HG02970 (cell line): ENCODE measurements at regions not wholly inside any gene's neighbourhood (a gene's known extent, or its start where the extent isn't known, plus 50 kb on each side); places are given as distances from the start of the nearest gene placed in this dataset.

Source experiments
- ATAC-seq: cut with Tn5 transposase; IDR thresholded peaks from one replicate; pipeline ENCODE4 v1.9.1; 2021; ENCODE audit warnings: mild to moderate bottlenecking, moderate library complexity, moderate number of reproducible peaks; ENCODE audit not compliant: unreplicated experiment, low FRiP score

DNA sequence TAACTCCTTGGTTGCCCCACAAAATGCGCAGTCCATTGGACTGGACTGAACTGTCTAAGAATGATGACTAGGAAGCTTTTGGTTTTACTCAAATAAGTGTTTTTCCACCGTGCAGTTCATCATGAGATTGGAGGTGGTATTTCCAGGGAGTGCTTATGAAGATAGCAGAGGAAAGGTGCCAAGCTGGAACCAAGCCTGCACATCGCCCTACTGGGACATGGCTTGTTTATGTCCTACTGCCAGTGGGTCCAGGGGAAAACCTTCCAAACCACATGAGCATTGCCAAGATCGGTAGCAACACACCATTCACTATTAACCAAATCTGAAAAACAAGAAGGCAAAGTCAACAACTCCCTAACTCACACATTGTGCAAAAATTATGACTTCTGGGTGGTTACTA, 54.7 kb upstream of the DSCAM start:
- no peak for ATAC-seq

DNA sequence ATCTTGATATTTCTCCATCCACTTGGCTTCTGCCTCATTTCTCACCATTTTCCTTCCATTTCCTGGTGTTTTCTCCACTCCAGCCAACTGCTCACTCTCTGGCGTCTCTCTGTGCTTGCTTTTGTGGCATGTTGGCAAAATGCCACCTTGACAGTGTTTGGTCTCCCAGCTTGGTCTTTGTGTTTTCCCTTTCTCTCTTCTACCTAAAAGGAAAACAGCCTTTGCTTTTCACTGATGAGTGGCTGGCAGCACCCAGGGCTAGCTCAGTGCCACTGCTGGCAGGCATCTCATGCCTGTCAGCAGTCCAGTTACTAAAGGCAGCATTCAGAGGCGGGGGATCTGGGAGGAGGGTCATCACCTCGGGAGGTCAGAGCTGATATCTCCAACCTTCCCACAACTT, 55.3 kb upstream of the DSCAM start:
- no peak for ATAC-seq

DNA sequence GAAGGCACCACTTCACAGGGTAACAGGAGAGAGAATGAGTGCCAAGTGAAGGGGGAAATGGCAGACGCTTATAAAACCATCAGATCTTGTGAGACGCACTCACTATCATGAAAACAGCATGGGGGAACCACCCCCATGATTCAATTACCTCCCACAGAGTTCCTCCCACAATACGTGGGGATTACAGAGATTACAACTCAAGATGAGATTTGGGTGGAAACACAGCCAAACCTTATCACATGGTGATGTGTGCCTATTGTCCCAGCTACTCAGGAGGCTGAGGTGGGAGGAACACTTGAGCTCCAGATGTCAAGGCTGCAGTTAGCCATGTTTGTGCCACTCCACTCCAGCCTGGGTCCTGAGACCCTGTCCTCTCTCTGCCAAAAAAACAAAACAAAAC, 56.0 kb upstream of the DSCAM start:
- ATAC-seq: no peak

DNA sequence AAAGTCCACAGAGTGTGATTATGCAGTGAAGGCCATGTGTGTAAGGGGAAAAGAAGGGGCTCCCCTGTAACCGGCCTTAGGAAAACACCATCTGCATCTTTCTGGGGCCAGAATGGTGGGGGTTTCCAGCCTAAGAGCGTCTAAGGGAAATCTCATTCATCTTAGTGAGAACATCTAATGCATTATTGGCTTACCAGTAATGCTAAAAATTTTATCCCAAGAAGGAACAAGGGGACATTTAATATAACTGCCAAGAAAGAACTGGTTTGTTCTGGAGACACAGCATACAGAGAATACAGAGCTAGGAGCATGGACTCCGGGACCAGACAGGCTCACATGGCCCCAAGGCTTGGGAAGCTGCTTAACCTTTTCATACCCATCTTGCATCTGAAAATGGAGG, 58.3 kb upstream of the DSCAM start:
- no peak for ATAC-seq

DNA sequence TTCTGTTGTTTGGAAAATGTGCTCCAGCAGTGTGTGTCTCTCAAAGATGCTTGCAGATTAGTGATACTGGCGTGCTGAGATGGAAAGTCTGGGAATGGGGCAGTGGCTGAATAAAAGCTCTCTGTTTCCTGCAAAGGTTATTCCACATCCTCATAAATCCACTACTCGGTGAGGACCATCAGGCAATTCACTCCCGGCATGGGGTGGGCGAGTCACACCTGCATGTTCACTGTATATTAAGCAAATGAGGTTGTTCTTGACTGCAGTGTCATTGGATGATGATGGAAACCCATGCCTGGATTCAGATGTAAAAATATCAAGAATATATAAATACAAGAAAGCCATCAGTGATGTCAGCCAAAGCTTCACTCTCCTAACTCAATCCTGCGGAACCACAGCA, 65.4 kb upstream of the DSCAM start:
- ATAC-seq: no peak

DNA sequence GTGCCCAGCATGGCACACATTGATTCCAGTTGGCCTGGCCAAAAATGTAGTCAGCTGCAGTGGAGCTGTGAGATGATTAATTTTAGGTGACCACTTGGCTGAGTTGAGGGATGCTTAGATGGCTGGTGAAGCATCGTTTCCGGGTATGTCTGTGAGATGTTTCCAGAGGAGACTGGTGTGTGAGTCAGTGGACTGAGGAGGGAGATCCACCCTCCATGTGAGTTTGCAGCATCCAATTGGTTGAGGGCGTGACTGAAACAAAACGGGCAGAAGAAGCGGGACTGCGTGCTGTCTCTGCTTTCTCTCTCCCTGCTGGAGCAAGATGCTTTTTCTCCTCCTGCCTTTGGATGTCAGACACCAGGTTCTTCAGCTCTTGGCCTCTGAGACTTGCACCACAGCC, 68.2 kb upstream of the DSCAM start:
- no peak for ATAC-seq

DNA sequence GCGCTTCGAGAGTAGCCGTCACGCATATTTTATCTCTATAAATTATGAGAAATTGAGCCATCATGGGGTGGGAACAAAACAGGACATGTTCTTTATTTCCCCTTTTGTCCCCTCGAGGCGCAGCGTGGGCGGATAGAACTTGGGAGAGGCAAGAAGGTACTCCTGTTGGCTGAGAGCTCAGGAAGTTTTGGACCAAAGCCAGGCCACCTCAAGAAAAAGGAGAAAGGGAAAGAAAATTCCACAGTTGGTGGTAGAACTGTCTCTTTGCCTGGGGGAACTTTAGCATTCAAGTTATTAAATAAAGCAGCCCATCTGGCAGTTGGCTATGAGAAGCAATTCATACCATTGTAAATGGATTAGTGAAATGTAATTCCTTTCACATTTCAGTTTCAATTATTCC, 76.4 kb upstream of the DSCAM start:
- ATAC-seq: no peak

DNA sequence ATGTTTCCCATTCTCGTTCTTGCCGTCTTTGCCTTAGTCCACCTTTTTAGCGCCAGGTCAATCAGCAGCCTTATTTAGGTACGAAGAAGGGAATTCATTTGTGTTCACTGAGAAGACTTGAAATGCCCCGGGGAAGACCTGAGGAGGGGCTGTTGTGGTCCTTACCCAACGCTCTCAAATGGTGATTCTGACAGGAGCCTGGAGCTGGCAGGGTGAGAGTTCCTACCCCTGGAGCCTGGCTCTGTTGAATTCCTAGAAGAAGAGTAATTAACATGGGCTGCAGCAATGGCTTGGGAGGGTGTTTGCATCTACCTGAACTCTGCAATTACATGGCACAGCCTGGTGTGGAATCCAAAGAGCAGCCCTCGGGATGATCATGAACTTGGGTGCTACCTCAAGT, 76.9 kb upstream of the DSCAM start:
- no peak for ATAC-seq

DNA sequence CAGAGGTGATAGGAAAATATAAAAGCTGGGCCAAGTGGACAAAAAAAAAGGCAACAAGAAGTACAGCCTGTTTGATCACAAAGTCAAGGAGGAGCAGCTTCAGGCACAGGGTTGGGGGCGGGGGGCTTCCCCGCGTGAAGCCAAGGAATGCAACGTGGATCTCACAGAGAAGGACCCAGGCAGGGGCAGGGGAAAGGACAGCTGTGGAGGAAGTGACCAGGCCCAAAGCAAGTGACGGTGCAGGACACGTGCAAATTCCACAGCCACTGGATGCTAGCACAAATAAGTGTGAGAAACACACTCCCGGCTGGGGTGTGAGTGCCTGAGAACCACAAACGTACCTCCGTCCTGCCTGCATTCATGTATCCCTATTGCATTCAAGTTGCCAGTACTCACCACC, 77.7 kb upstream of the DSCAM start:
- ATAC-seq: no peak

DNA sequence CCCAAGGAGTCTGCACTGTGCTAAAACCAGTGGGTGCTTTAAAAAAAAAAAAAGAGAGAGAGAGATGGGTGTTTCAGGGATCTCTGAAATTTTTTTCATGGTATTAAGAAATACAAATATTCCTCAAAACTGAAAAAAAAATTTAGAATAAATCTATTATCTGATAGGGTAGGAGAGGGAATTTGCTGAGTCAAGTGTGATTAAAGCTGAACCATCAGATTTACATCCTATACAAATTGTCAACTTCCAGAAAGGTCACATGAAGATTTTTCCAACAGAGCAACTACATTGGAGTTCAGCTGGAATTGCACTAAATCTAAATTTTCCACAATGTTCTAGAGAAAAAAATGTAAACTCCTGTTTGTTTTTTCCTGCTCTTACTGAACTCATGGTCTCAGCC, 79.3 kb upstream of the DSCAM start:
- no peak for ATAC-seq

DNA sequence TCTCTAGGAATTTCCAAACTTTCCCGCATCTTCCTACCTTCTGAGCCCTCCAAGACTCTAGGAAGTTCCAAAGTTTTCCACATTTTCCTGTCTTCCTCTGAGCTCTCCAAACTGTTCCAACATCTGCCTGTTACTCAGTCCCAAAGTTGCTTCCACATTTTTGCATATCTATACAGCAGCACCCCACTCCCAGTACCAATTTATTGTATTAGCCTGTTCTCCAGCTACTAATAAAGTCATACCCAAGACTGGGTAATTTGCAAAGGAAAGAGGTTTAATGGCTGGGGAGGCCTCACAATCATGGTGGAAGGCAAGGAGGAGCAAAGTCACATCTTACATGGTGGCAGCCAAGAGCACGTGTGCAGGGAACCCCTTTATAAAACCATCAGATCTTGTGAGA, 82.9 kb upstream of the DSCAM start:
- no peak for ATAC-seq

DNA sequence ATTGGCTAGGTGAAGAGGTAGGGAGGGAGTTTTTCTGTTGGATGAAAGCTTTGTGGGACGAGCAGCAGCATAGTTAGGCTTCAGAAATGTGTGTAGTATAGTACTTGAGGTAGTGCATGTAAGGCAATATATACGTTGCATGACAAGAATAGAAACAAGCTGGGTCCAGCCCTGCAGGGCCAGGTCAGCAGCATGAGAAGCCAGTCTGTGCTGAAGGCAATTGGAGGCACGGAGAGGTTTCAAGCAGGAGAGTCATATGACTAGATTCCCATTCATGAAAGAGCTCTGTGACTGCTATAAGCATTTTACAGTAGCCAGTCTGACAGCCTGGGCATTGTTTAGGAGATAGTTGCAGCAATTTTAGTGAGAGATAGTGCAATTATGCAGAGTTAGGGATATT, 84.2 kb upstream of the DSCAM start:
- no peak for ATAC-seq

DNA sequence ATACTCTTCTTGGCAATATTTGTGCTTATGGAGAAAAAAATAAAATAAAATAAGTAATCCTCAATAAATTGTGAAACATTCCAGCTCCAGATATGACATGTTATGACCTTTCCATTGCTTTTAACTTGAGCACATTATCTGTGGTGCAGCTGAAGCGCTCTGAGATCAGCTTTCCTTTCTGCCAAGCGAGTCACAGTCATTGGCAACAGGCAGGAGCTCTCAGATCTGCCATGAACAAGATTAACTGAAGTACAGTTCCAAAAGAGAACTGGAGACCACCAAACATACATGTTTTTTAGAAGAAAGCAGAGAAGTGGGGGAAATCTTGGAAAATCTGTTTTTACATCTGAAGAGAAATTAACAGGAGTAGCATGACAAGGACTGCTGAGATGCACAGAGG, 89.2 kb upstream of the DSCAM start:
- no peak for ATAC-seq

DNA sequence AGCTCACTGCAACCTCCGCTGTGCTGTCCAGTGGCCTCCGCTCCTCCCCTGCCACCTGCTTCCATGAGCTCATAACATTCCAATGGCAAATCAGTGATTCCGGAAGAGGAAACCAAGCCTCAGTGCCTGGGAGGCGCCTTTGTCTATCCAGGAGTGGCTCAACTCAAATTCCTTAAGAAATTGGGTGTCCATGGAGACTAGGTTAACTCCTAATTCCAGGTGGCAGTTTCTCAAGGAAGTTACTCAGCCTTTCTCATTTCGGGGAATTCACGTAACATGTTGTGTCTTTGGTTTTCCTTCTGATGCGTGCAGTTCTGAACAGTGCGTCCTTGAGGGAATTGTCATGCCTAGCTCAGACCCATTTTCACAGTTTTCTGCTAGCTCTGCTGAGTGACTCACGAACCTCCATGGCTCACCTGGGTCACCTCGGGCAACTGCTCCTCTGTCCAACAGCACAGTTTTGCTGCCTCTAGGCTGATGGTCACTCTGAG, 89.9 kb upstream of the DSCAM start:
- no peak for ATAC-seq

DNA sequence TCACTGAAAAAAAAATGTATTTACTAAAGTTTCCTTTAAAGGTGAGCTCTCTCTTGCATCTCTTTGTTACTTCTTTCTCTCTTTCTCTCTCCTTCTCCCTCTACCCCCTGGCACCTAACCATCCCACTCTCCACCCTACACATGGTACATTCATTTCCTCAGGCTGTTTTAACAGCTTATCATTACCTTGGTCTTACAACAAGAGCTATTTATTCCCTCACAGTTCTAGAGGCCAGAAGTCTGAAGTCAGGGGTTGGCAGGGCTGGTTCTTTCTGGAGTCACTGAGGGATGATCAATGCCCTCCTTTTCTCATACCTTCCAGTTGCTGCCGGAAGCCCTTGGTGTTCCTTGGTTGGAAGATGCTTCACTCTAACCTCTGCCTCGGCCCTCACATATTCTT, 91.1 kb upstream of the DSCAM start:
- ATAC-seq: no peak

DNA sequence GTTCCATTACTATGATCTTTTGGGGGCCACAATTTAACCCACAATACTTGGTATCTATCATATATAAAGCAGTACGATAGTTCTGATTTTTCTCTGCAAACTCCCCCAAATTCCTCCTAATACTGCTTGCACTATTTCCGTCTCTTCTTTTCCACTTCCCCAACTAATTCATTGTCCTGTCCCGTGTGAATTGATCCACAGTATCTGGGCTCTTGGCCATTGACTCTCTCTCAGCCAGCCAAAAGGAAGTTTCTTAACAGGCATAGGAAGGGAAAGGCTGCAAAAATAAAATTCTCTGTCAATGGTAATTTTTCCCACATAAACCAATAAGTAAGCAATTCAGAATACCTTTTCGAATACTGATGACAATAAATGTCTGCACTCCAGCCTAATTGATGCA, 91.7 kb upstream of the DSCAM start:
- no peak for ATAC-seq

DNA sequence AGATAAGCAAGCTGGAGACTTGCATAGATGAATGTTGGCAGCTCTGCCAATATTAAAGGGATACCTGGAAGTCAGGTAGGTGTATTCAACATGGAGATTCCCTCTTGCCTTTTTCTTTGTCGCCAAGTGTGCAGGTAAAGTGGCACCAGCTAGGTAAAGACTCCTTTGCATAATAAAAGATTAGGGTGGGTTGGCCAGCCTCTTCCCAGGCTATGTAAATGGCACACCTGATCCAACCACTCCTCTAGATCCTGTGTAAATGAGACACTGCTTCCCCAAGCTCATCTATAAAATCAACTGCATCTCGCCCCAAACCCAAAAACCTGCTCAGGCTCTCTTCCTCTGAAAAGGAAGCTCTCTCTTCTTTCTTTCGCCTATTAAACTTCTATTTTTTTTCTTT, 100.8 kb upstream of the DSCAM start:
- no peak for ATAC-seq

DNA sequence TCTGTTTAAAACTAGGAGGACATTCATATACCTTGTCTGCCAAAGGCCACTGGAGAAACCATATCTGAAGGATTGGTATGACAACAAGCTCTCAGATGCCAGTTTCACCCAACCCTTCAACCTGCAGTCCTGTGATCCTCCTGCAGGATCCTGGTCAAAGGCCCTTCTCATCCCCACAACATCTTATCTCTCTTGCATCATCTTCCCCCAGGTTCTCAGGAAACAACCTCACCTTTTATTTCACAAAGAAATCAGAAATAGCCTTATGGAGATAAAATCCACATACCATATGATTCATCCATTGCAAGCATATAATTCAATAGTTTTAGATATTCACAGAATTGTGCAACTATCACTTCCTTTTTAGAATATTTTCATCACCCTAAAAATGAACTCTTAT, 104.0 kb upstream of the DSCAM start:
- ATAC-seq: no peak

DNA sequence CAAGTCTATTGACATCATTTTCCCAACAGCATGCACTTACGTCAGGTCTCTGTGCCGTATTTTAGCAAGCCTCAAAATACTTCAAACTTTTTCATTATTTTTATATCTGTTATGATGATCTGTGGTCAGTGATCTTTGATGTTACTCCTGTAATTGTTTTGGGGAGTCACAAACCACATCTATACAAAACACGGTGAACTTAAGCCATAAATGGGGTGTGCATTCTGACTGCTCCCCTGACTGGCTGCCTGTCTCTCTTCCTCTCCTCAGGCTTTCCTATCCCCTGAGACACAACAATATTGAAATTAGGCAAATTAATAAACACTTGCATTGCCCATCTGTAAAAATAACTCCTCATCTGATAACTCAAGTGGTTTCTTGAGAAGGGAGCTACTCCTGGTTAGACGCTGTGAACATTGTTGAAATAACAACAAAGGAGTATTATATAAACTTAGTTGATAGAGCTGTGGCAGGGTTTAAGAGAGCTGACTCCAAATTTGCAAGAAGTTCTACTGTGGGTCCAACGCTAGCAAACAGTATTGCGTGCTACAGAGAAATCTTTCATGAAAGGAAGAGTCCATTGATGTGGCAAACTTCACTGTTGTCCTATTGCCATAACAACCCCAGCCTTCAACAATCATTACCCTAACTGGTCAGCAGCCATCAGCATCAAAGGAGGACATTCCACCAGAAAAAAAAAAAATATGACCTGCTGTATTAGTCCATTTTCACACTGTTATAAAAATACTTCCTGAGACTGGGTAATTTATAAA, 105.8 kb upstream of the DSCAM start:
- no peak for ATAC-seq

DNA sequence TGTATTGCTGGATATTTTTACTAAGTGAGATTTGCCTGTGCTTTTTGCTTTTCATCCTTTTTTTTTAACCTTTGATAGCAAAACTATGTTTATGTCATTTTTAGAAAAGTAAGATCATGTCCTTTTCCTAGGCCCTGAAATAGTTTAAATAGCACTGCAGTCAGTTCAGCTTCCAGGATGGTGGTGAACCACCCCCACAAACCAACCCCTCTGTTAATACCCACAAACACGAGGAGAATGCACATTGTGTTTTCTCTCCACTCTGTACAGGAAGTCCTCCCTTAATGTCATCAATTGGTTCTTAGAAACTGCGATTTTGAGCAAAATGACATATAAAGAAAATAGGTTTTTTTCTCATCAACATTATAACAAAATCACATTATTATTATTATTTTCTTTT, 117.7 kb upstream of the DSCAM start:
- ATAC-seq: no peak

DNA sequence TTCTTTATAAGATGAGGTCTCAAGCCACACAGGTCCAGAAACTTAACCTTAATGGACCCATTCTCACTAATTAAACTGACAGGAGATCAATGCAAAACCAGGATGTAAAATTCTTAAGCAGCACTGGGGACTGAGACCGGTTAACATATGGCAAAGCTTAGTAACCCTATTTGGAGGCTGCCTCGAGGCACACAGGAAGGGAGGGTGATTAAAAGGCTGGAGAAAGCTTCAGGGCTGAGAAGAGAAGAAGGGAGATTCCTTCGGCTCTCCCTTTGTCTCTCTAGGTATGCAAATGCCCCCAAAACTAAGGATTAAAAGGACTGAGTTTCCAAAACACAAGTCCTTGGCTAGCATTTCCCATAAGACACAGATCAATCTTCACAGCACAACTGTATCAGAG, 120.8 kb upstream of the DSCAM start:
- ATAC-seq: no peak

DNA sequence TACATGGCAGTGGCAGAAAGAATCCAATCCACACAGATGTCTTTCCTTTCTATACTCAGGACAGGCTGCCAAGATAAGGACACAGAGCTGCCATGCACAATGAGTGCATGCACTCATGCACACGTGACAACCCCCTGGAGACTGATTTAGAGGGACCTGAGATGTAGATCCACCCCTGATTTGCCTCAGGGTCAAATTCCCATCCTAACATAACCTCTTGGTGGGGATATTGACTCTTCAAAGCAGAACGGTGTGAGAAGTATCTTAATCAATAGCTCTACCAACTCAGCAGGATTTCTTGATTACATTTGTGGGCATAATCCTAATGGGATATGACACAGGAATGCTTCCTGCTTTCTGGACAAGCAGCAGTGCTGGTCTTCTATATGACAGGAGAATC, 125.2 kb upstream of the DSCAM start:
- ATAC-seq: no peak
